HCT116 (cell line): ENCODE measurements at regions not wholly inside any gene's neighbourhood (a gene's known extent, or its start where the extent isn't known, plus 50 kb on each side); places are given as distances from the start of the nearest gene placed in this dataset.

Experiments used
- CEBPB ChIP-seq: IDR thresholded peaks from 2 replicates; pipeline ENCODE4 v1.6.1; 2012; ENCODE audit warnings: low read depth
- EZH2 ChIP-seq: fragments of 200-600 bp; sonication (generic); IDR thresholded peaks from 2 replicates; pipeline ENCODE4 v1.6.1; 2017; ENCODE audit warnings: antibody characterized with exemption, mixed run types
- FOSL1 ChIP-seq: IDR thresholded peaks from 2 replicates; pipeline ENCODE4 v1.6.1; 2012; ENCODE audit warnings: low read depth
- POLR2A ChIP-seq: IDR thresholded peaks from 2 replicates; pipeline ENCODE4 v1.7.0; 2011; ENCODE audit warnings: borderline replicate concordance; ENCODE audit not compliant: insufficient read depth, insufficient read length; ENCODE audit errors: extremely low read depth
- RAD21 ChIP-seq: IDR thresholded peaks from 2 replicates; pipeline ENCODE4 v1.6.1; 2012; ENCODE audit warnings: low read depth, mild to moderate bottlenecking
- SRF ChIP-seq: IDR thresholded peaks from 2 replicates; pipeline ENCODE4 v1.6.1; 2012; ENCODE audit warnings: low read depth
- TF ChIP-seq, protein P1 (sequence below), 3 experiments: fragments of 200-600 bp in 1 of 3; sonication (generic) in 1 of 3; IDR thresholded peaks in 2 of 3; conservative IDR thresholded peaks in 1 of 3; 2 replicates each; pipeline ENCODE4 v1.5.1; 2012 to 2017; ENCODE audit warnings: low read depth in 2 of 3, low read length in 2 of 3, antibody characterized with exemption in 1 of 3, borderline replicate concordance in 1 of 3, control low read depth in 1 of 3, mild to moderate bottlenecking in 1 of 3, mixed read lengths in 1 of 3, mixed run types in 1 of 3, moderate library complexity in 1 of 3; ENCODE audit not compliant: insufficient read depth in 1 of 3
- TF ChIP-seq, protein P2 (sequence below): IDR thresholded peaks from 2 replicates; pipeline ENCODE4 v1.6.1; 2012; ENCODE audit warnings: low read depth

DNA sequence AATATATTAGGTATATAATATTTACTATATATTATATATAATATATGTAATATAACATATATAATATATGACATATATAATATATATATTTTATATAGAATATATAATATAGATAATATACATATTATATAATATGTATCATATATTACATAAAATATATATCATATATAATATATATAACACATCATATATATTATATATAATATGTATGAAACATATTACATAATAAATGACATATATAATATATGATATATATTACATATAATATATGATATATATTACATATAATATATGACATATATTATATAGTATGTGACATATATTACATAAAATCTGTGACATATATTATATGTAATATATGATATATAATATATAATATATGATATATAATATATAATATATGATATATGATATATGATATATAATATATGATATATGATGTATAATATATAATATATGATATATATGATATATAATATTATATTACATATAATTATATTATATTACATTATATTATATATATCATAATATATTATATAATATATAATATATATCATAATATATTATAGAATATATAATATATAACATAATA, 119.5 kb upstream of the RIMBP3 start:
- TF ChIP-seq SRF (no peak), CEBPB (no peak), POLR2A (no peak), RAD21 (no peak), FOSL1 (no peak), EZH2 (no peak)
- TF ChIP-seq, protein P1, sequence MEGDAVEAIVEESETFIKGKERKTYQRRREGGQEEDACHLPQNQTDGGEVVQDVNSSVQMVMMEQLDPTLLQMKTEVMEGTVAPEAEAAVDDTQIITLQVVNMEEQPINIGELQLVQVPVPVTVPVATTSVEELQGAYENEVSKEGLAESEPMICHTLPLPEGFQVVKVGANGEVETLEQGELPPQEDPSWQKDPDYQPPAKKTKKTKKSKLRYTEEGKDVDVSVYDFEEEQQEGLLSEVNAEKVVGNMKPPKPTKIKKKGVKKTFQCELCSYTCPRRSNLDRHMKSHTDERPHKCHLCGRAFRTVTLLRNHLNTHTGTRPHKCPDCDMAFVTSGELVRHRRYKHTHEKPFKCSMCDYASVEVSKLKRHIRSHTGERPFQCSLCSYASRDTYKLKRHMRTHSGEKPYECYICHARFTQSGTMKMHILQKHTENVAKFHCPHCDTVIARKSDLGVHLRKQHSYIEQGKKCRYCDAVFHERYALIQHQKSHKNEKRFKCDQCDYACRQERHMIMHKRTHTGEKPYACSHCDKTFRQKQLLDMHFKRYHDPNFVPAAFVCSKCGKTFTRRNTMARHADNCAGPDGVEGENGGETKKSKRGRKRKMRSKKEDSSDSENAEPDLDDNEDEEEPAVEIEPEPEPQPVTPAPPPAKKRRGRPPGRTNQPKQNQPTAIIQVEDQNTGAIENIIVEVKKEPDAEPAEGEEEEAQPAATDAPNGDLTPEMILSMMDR (IDR thresholded peaks at IDR 0.05 in 2 of 3, conservative IDR thresholded peaks at IDR 0.05 in 1 of 3; ENCODE audit: borderline replicate concordance in 1 of 3, insufficient read depth in 1 of 3, low read depth in 2 of 3, low read length in 2 of 3): no peak
- TF ChIP-seq, protein P2, sequence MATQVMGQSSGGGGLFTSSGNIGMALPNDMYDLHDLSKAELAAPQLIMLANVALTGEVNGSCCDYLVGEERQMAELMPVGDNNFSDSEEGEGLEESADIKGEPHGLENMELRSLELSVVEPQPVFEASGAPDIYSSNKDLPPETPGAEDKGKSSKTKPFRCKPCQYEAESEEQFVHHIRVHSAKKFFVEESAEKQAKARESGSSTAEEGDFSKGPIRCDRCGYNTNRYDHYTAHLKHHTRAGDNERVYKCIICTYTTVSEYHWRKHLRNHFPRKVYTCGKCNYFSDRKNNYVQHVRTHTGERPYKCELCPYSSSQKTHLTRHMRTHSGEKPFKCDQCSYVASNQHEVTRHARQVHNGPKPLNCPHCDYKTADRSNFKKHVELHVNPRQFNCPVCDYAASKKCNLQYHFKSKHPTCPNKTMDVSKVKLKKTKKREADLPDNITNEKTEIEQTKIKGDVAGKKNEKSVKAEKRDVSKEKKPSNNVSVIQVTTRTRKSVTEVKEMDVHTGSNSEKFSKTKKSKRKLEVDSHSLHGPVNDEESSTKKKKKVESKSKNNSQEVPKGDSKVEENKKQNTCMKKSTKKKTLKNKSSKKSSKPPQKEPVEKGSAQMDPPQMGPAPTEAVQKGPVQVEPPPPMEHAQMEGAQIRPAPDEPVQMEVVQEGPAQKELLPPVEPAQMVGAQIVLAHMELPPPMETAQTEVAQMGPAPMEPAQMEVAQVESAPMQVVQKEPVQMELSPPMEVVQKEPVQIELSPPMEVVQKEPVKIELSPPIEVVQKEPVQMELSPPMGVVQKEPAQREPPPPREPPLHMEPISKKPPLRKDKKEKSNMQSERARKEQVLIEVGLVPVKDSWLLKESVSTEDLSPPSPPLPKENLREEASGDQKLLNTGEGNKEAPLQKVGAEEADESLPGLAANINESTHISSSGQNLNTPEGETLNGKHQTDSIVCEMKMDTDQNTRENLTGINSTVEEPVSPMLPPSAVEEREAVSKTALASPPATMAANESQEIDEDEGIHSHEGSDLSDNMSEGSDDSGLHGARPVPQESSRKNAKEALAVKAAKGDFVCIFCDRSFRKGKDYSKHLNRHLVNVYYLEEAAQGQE: no peak
